SKM-1 treated with dmso at 0.1 percent for 144 hours (cell line): ENCODE measurements at regions not wholly inside any gene's neighbourhood (a gene's known extent, or its start where the extent isn't known, plus 50 kb on each side); places are given as distances from the start of the nearest gene placed in this dataset.

Experiments
- DNase-seq: peaks from one replicate; lab custom pipeline; 2025; ENCODE audit not compliant: unreplicated experiment; lab: John Stamatoyannopoulos, UW

DNA sequence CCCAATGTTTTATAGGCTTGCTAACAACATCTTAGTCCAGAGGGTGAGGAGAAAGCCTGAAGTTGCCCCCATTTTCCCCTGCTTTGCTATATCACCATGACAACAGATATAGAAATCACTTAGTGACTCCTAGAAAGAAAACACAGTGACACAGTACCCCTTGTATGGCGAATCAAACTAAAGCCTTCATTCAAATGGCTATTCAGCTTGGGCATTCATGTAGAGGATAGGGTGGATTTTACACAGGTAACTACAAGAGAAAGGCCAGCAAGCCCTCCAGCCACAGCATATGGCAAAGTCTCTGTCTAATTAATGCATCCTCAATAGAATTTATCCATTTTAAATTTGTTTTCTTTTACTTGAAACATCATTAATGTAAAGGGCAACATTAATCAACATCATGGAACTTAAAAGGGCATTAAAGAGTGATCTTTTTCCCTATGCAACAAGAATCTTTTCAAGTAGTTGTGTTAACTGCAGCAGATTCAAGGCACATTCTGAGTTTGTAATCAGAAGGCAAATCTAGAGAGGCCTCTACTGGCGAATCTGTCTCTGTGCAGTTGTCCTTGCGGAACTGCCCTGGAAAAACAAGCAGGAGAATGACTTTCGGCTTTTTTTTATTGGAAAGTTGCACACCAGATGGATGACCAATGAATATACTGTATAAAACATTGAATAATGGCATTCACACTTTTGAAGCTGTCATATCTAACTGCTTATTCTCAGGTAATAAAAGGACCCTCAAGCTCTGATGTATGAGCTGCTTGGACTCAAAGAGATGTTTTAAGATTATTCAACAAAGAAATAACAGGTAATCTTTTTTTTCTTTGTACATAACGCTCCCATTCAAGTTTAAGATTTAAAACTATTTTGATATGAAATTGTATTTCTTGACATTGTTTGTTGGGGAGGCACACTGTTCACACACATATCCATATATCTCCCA, 621.7 kb upstream of the AGTR1 start:
- DNase-seq: no peak

DNA sequence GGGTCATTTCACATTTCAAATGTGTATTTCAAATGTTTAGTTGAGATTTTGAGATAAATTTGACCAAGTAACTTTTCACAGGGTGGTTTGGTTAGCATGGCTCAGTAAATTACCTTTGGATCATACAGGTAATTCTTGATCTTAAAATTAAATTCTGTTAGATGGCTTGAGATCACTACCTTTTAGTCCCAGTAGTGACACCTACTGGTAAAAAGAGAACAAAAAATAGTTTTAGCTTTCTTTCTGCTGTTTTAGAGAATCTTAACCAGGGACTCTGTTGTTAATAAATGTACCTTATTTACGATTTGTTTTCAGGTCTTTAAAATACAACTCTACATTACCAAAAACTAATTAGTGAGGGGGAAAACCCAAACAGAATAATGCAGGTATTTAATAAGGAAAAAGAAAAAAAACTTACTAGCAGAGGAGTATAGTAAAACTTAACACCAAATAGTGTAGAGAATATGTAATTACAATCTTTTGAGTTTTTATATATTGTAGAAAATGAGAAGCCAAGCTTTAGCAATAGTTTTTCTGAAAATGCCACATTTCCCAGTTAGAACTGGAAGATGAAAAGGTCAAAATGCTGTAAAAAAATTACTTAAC, 620.3 kb upstream of the AGTR1 start:
- DNase-seq: peak; percentile 14

DNA sequence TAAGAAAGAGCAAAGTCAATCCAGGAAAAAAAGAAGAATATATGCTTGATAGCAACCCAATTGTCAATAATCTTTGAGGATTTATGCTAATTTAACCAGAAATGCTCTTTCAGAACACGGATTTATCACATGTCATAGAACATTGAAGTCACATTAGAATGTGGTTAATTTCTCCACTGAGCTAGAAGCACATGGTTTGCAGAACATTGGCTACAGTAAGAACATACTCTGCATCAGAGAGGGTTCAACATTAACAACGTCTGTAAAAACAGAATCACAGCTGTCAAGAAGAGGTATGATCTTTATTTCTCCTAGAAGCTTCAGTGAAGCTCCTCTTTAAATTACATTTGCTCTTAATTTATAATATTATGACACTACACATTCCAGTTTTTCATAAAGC, 619.7 kb upstream of the AGTR1 start:
- no peak for DNase-seq

DNA sequence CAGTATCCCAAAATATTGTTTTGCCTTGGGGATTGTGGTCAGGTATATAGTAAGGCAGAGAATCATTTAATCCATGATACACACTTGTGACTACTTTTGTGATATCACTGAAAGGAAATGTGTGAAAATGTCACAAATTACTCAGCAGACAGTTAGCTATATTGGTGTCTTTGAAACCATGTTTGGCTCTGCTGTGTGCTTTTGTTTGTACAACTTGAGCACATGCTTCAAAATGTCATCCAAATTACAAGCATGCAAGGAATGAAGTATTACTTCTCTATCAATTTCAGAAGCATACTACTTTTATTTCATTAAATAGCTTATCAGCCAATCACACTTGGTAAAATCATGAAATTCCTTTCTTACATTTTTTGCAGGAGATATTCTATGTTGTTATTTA, 619.0 kb upstream of the AGTR1 start:
- DNase-seq: no peak

DNA sequence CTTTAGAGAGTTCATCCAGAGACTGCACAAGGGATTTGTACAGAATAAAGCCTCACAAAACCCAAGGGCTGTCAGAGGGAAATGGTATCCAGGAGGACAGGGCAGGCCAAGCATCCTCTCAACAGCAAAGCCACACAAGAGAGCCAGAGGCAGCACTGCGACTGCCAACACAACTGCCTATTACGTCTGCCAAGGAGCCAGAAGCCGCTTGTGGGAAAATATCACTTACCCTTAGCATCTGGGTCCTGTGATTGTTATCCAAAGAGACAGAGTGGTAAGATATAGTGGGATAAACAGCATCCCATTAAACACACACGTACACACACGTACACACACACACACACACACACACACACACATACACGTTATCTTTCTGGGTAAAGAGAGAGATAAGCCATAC, 618.3 kb upstream of the AGTR1 start:
- no peak for DNase-seq

DNA sequence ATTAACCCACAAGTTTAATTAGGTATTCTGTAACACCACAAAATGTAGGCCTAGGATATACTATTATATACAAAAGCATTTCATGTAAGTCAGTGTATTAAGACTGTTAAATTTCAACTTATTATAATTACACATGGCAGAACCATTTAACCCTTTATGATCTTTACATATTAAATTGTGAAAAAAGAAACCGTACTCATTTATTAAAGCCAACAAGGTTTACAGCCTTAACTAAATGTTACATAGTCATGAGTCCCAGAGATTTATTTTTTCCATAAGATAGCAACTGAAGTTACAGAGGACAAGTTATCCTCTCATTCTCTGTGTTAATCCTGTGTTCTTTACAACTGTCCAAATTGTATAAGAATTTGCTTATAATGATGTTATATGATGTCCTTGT, 615.8 kb upstream of the AGTR1 start:
- DNase-seq: no peak

DNA sequence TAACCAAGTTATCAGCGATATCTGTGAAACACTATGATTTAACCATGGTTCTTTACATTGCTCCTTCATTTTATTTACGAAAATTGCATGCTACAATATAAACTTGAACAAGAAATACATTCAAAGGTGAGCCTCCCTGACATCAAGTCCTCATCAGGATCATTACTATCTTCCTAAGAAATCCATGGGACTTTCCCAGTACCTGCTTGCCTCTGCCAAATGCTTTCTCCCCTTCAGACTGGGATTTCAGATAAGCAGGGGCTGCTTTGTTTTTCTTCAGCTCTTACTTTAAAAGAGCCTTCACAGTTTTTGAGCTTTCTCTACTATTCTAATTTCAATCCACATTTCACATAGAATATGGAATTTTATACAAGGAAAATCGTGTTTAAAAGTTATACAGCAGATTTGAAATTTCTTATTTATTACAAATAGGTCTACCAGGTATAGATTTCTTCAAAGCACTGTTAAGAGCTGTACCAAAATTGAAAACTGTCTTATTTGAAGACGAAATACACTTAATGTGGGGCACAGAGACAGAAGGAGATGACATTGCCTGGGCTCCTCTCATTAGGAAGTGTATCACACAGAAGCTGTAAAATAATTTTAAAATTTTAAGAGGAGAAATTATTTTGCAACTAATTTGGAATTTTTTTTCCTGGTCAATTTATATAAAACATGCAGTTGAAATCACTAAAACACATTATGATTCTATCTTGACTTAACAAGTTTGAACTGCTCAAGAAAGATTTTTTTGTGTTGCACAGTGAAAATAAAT, 615.0 kb upstream of the AGTR1 start:
- DNase-seq: no peak

DNA sequence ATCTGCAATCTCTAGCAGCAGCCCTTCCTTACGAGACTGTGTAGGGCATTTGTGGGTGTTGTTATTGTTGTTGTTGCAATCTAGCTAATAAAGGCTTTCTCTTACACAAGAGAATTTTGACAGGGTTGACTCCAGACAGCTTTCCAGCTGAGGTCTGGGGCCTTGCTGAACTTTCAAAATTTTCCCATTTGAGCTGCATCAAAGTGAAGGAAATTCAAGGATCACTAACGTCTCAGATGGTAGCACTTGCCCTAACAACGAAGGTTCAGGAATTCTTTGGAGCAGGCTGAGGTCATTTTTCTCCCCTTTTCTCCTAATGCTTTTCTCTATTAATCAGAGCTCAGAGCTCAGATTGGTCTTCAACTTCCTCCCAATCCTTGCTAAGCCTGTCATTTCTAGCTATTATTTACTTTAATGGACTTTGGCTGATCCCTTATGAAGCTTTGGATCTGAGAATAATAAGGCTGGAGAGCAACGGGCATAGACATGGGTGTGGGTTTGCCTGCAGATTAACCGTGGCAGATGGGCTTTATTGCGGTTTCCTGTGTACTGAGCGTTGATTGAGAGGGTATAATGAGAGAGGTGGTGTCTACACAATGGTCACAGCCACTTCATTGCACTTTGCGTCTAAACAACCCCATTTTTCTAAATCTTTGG, 614.0 kb upstream of the AGTR1 start:
- DNase-seq: no peak

DNA sequence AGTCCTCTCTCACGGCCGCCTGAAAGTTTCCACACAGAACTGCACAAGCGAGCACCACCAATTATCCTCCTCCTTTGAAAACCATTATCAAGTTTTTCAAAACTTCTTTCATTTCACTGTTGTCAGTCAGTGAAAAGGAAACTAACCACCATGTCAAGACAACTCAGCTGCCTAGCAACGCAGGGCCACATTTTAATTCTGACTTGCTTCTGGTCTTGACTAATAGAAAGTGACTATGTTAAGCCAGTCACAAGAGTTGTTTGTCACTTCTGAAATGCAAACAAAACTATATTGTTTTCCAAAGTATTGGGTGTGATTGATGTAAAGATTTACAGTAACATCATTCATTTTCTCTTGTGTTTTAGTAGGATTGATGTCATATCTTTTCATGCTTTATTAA, 612.8 kb upstream of the AGTR1 start:
- DNase-seq: no peak

DNA sequence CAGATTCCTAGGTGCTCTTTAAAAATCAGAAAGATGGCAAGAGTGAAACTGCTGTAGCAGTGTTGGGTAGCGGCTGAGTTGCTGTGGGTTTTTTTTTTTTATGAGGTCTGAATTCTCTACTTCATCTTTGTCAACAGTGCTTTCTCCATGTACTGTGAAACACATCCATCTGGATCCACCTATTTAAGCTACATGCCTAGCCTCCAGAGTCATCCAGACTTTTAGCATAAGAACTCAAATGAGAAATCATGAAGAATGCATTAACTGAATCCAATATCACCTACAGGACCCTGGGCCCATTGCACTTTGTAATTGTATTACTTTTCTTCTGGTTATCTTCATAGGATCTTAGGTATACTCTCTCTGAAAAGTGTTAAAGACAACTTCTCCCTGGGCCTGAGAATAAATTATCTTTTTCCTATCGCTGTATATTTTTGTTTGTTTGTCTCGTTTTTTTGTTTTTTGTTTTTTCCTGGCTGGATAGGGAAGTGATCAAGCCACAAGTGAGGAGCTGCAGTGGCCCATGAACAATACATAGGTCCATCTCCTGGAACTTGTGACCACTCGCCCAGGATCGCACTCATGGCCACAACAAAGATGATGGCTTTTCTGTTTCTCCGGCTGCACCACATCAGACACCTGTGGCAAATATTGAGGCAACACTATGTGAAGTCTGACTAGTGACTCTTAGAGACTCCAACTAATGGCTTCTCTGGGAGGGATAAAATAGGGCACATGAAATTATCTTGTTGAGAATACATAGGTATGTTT, 609.9 kb upstream of the AGTR1 start:
- no peak for DNase-seq

DNA sequence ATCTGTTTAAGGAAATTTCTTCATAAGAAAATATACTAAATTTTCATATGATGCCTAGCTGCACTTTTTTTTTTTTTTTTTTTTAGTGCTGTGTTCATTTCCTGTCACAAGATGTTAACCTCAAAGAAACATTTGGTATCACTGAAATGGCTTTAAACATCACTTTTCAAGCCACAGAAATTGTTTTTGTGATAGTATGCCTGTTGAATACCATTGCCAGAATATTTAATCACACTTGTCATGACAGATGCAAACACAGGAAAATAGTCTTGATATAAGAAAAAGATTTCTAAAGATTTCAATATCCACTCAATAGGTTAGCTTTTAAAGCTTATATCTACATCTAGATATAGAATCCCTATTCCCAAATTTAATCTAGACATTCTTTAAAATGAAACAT, 608.5 kb upstream of the AGTR1 start:
- DNase-seq: no peak

DNA sequence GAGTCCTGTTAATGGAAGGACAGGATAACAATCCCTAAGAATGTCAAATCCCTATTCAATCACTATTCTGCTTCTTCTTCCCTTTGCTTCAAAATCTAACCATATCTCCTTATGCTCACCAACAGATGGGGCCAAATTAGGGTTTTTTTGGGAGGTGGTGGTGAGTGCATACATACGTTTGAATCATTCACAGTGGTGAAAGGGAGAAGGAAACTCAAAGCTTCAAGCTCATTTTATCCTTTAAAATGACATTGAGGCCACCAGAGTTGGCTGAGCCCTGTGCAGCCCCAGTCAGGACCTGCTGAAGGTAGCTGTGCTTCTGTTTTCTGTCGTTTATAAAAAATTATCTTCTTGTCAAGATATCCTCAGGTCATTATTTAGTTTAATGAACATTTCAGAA, 607.5 kb upstream of the AGTR1 start:
- no peak for DNase-seq

DNA sequence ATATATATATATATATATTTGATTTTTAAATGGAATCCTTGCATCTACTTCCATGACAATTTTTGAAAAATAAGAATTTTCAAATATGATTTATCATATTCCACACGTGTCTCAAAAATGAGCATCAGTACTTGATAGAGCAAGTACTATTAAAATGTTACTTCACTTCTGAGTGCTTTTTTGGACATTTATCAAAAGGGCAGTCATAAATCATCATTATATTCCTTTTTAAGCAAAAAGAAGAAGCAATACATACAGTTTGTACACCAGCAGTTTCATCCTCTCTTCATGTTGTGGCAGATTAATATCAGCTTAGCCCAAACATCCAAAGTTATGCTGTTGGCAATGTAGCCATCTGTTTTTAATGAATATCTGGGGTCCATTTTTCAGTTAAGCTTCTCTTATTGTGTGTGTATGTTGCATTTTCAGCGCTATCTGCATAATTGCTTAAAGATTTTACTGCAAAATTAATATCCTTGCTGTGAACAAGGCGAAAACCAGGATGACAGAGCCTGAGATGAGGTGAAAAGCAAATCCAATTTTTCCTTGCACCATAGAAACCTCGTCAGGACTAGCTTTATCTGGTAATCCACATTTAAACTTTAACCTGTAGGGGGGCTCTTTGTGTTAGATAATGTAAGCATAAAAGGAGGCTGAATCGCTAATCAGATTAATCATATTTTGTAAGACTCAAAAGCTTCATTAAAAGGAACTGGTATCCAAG, 604.9 kb upstream of the AGTR1 start:
- no peak for DNase-seq

DNA sequence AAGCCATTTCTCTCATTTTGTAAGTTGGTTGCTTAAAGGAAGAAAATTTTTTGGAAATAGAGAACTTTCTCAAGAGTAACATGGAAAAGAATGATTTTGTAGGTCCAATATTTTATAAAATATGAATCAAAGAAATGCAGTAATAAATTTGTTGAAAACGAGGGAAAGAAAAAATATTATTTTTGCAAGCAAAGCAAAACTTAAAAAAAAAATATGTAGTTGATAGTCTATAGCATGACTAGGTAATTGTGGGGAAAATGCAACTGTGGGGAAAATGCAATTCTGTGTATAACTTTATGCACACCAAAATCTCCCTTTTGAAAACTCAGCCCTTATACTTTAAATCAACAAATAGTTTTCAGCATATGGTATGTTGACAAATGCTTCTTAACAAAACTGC, 604.0 kb upstream of the AGTR1 start:
- DNase-seq: no peak

DNA sequence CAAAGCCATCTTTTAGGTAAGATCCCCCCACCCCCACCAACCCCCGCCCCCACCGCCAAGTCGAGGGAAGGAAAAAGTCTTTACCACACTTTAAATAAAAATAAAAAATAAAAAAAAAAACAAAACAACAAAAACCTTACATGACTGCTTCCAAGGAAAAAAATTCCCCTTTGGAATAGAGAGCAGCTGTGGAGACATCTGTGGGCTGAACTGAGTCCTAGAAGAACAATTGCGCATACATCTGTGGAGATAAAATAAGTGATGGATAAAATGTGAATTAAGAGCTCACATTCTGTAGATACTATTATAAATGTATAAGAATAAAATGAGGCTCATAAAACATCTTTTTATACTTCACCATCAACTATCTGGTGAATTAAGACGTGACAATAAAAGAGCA, 601.7 kb upstream of the AGTR1 start:
- DNase-seq: no peak

DNA sequence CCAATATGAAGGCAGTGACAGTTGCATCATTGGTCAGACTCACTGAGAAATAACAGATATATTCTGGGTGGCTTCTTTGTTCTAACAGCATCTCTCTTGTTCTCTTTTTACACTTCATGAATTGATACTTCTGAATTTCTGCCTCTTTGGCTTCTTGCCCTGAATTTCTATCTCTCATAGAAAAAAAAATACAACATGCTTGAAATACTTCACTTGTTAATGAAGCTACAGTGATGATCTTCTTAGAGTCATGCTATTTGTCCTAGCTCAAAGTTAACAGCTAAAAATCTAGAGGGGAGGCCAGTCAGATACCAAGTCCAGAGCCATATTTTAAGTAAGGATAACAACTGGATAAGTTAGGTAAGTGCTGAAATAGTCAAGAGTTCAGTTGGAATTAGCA, 597.2 kb upstream of the AGTR1 start:
- no peak for DNase-seq

DNA sequence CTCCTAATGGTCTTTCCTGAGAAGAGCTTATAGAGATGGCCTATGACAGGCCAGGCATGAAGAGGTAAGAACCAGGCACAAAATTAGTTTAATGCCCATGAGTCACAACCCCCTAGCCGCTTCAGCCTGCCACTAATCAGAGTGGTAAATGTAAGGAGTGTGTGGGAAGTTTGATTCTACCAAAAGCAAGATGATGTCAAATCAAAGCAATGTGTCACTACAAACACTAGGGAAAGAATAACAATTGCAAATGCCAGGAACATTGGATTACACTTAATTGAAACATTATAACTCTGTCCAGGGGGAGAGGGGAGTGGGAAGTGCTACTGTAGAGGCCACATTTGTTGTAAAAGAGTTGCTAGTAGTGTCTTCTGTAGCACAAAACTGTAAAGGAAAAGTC, 596.6 kb upstream of the AGTR1 start:
- no peak for DNase-seq

DNA sequence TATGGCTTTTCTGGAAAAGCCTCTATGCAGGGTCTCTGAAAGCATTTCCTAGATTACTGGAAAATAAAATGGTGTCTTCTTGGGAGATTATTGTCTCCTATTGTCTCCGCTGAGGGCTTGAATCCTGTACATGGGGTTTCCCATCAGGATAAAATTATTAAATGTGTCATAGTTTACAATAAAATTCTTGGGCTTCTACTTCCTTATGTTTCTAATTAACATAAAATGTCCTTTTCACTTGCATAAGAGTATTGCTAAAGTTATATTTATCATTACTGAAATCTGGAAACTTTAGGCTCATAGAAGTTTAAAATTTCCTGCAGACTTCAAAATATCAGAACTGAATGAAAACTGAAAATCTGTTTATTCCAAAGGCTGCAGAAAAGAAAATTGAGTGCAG, 595.5 kb upstream of the AGTR1 start:
- DNase-seq: no peak

DNA sequence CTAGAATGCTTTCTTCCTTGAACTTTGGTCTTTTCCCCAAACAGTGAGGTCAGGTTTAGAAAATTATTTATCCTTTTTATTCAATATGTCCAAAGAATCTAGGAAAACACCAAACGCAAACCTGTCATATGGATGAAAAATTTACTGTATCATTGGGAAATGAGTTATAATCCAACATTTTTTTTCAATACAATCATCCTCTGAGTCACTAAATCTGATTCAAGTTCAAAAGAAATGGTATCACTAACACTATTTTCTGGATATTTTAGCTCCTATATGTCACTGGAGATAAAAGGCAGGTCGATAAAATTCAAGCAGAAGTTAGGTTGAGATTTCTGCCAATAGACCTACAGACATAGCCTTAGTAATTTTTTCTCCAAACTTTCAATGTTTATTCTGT, 591.6 kb upstream of the AGTR1 start:
- no peak for DNase-seq

DNA sequence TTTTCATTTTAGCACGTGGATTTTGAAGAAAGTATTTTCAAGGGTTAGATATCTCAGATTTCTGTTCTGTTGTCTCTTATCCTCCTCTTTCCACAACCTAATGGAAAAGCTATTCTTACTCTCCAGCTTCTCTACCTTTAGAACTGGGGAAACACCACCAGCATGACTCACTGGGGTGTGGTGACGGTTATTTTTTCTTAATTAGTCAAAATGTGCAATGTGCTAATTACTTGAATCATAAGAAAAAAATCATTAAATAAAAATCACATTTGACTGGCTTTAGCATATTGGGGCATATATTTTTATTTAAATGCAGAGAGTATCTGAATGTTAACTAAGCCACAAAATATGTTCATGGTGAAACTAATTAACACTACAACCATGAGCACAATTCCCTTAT, 570.7 kb upstream of the AGTR1 start:
- DNase-seq: no peak
